Ovary (tissue), 7 donors: ENCODE measurements at regions not wholly inside any gene's neighbourhood (a gene's known extent, or its start where the extent isn't known, plus 50 kb on each side); places are given as distances from the start of the nearest gene placed in this dataset.

Experiments
- DNase-seq, 5 donors: peaks; one replicate each; pipeline ENCODE4 v3.0.0-alpha.2; 2019 to 2020
- H3K27ac ChIP-seq, 2 donors: fragments of 200-600 bp; one replicate each; pipeline versions ENCODE4 v1.5.1 to v1.8.0; 2019 to 2022
- H3K27me3 ChIP-seq: fragments of 200-600 bp; one replicate; pipeline ENCODE4 v1.8.0; 2022
- H3K36me3 ChIP-seq: fragments of 200-600 bp; sonication (generic); one replicate; pipeline ENCODE4 v1.5.1; 2019
- H3K4me1 ChIP-seq: one replicate; pipeline ENCODE4 v1.8.1; 2013; ENCODE audit warnings: mild to moderate bottlenecking, moderate library complexity; ENCODE audit not compliant: insufficient read depth
- H3K4me3 ChIP-seq: fragments of 200-600 bp; sonication (generic); one replicate; pipeline ENCODE4 v1.5.1; 2017
- H3K9me3 ChIP-seq, 2 donors: fragments of 200-600 bp in 1 of 2; sonication (generic) in 1 of 2; one replicate each; pipeline versions ENCODE4 v1.5.1 to v1.8.1; 2013 to 2019; ENCODE audit warnings: mild to moderate bottlenecking in 1 of 2, moderate library complexity in 1 of 2
- CTCF ChIP-seq, 3 donors: fragments of 450-650 bp in 2 of 3; fragments of 200-600 bp in 1 of 3; IDR thresholded peaks; one replicate each; pipeline versions ENCODE4 v1.5.1 to v1.8.0; 2016 to 2022; ENCODE audit warnings: antibody characterized with exemption in 3 of 3, mild to moderate bottlenecking in 1 of 3
- EP300 ChIP-seq: sonication (generic); formaldehyde crosslinking; IDR thresholded peaks from one replicate; pipeline ENCODE4 v1.6.1; 2017; ENCODE audit warnings: antibody characterized with exemption
- POLR2A ChIP-seq: fragments of 450-650 bp; IDR thresholded peaks from one replicate; pipeline ENCODE4 v1.6.1; 2017; ENCODE audit warnings: antibody characterized with exemption, mild to moderate bottlenecking, moderate library complexity
- WGBS, 3 donors: extraction: QIAGEN DNeasy Blood & Tissue Kit in 1 of 3; methylation state at CpG; one replicate each; pipeline versions ENCODE4 v1.1.5 to v1.1.7; 2013 to 2017; 5-methylcytosine and 5-hydroxymethylcytosine counted together
- intact Hi-C, 4 donors: fragments of 100-400 bp; cut with DNase I; formaldehyde crosslinking; loops; one replicate each; pipeline versions ENCODE4 v1.11.0 to v1.15.1; 2022 to 2023
- donor health status: DM: no; HTN: no; CAD: no; lungs with moderate emphysema.
- donor health status: DM: no; HTN: no; CAD: no.
- donor health status: Bipolar disorder and iron deficiency.
- donor health status: DM: no; HTN: no; CAD: no.
- donor health status: DM: yes; HTN: yes; CAD: no.

DNA sequence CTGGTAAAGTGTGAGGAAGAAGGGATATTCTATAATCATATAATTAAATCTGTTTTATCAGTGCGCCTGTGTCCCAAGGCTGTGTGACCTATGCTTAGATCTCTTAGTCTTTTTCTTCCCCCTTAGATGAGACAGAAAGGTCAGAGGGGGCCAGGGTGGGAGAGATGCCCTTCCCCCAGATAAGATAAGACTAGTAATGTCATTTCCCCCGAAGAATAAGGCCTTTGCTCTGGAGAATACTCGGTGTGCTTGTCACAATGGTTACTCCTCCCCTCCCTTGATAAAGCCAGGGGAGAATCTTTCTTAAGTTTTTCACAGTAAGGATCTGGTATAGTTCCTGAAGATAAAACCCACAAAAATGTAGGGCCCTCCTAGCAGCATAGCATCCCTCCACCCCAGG lies 1041.8 kb downstream of the SORCS3 start:
- Histone ChIP-seq H3K4me3 (no peak overlapping the region), H3K36me3 (no peaks in the 10 kb centered on the region), H3K4me1 (no peaks in the 10 kb centered on the region), H3K27ac (no peak overlapping the region), H3K27me3 (no peaks in the 10 kb centered on the region), H3K9me3 (no peaks in the 10 kb centered on the region)
- intact Hi-C loops, result no loop called here
- DNase-seq, result no peak
- WGBS, 3 donors, result 79 to 88% (median 79%) methylated on average over 3 of the region's 3 CpGs
- no peak for TF ChIP-seq CTCF (IDR thresholded peaks at IDR 0.05)
- TF ChIP-seq EP300, result no peak
- TF ChIP-seq POLR2A, result no peak

DNA sequence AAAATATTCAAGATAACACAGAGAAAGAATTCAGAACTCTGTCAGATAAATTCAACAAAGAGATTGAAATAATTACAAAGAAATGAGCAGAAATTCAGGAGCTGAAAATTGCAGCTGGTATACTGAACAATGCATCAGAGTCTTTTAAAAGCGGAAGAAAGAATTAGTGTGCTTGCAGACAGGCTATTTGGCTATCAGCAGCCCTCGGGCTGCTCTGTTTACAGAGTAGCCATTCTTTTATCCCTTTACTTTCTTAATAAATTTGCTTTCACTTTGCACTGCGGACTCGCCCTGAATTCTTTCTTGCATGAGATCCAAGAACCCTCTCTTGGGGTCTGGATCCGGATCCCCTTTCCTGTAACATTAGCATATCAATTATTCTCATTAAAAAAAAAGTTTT lies 1040.0 kb downstream of the SORCS3 start:
- 67 to 74% (median 72%) methylated on average over 5 of the region's 5 CpGs for WGBS, 3 donors
- intact Hi-C loops, result no loop called here
- no peaks in the 10 kb centered on the region for H3K4me1 ChIP-seq
- TF ChIP-seq POLR2A (no peak), CTCF (IDR thresholded peaks at IDR 0.05) (no peak), EP300 (no peak)
- DNase-seq, result no peak
- no peaks in the 10 kb centered on the region for H3K27me3 ChIP-seq
- H3K36me3 ChIP-seq, result no peaks in the 10 kb centered on the region
- no peaks in the 10 kb centered on the region for H3K9me3 ChIP-seq
- no peak overlapping the region for H3K27ac ChIP-seq
- no peak overlapping the region for H3K4me3 ChIP-seq

DNA sequence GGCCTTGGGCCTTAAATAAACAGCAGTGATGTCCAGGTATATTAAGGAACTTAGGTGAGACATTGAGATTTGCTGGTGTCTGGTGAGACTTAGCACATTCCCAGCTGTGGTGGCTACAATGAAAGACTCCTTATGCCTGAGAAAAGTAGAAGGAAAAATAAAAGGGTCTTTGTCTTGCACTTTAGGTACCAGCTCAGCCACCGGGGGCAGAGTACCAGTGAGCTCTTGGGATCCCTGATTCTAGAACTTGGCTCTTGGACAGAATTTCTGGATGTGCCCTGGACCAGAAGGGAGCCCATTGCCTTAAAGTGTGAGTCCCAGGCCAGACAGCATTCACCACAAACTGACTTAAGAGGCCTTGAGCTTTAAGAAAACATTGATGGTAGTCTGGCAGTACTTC lies 1038.7 kb downstream of the SORCS3 start:
- intact Hi-C loops, result no loop called here
- 77 to 91% (median 78%) methylated on average over 1 of the region's 1 CpG for WGBS, 3 donors
- no peak for TF ChIP-seq POLR2A
- no peak for TF ChIP-seq EP300
- no peak for TF ChIP-seq CTCF (IDR thresholded peaks at IDR 0.05)

GRCh38 chr10:105675333-105675732 lies 1034.2 kb downstream of the SORCS3 start:
- H3K36me3 ChIP-seq, result no peaks in the 10 kb centered on the region
- no peaks in the 10 kb centered on the region for H3K9me3 ChIP-seq
- no peak for TF ChIP-seq POLR2A
- no peak for TF ChIP-seq CTCF (IDR thresholded peaks at IDR 0.05)
- TF ChIP-seq EP300, result no peak
- no peaks in the 10 kb centered on the region for H3K27me3 ChIP-seq
- H3K27ac ChIP-seq, result no peak overlapping the region
- H3K4me1 ChIP-seq, result no peaks in the 10 kb centered on the region
- 71 to 86% (median 78%) methylated on average over 1 of the region's 1 CpG for WGBS, 3 donors
- no peak for DNase-seq
- intact Hi-C loops, result no loop called here
- H3K4me3 ChIP-seq, result no peak overlapping the region

More for the DNA sequence above, 1038.7 kb downstream of the SORCS3 start:
- no peaks in the 10 kb centered on the region for H3K4me1 ChIP-seq
- no peak for DNase-seq
- H3K36me3 ChIP-seq, result no peaks in the 10 kb centered on the region
- no peak overlapping the region for H3K27ac ChIP-seq
- no peaks in the 10 kb centered on the region for H3K27me3 ChIP-seq
- no peaks in the 10 kb centered on the region for H3K9me3 ChIP-seq
- no peak overlapping the region for H3K4me3 ChIP-seq

- 67 to 73% (median 71%) methylated on average over 5 of the region's 5 CpGs for WGBS, 3 donors
- no peak overlapping the region for H3K4me3 ChIP-seq
- TF ChIP-seq EP300, result no peak
- no peak for TF ChIP-seq POLR2A
- no peak for TF ChIP-seq CTCF (IDR thresholded peaks at IDR 0.05)
- H3K4me1 ChIP-seq, result no peaks in the 10 kb centered on the region
- no peak for DNase-seq
- no peaks in the 10 kb centered on the region for H3K36me3 ChIP-seq
- no peaks in the 10 kb centered on the region for H3K9me3 ChIP-seq
- intact Hi-C loops, result no loop called here
- no peaks in the 10 kb centered on the region for H3K27me3 ChIP-seq
- no peak overlapping the region for H3K27ac ChIP-seq
Measured at GRCh38 chr10:105674448-105674847, 1033.4 kb downstream of the SORCS3 start.
